ENCODE measurements at regions not wholly inside any gene's neighbourhood (a gene's known extent, or its start where the extent isn't known, plus 50 kb on each side); places are given as distances from the start of the nearest gene placed in this dataset.

DNA sequence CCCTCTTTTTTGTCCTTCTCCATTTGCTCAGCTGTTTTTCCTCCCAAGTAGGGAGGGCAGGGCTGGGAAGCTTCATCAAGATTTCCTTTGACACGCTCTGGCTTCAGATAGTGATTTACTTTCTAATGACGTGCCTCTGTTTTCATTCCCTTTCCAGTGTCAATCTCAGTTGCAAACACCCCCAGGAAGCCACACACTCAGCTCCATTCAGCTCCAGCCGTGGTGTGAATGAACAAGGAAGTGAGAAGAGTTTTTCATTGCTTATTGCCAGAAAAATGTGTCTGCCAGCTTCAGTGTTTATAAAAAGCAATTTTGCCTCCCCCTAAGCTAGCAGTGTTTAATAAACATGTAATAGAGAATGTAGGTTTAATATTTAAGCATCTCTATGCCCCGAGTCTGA lies 108.7 kb upstream of the DPP6 start:
- TF ChIP-seq, protein P1, sequence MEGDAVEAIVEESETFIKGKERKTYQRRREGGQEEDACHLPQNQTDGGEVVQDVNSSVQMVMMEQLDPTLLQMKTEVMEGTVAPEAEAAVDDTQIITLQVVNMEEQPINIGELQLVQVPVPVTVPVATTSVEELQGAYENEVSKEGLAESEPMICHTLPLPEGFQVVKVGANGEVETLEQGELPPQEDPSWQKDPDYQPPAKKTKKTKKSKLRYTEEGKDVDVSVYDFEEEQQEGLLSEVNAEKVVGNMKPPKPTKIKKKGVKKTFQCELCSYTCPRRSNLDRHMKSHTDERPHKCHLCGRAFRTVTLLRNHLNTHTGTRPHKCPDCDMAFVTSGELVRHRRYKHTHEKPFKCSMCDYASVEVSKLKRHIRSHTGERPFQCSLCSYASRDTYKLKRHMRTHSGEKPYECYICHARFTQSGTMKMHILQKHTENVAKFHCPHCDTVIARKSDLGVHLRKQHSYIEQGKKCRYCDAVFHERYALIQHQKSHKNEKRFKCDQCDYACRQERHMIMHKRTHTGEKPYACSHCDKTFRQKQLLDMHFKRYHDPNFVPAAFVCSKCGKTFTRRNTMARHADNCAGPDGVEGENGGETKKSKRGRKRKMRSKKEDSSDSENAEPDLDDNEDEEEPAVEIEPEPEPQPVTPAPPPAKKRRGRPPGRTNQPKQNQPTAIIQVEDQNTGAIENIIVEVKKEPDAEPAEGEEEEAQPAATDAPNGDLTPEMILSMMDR (IDR thresholded peaks at IDR 0.05), result no peak
- no peak for TF ChIP-seq POLR2A (IDR thresholded peaks at IDR 0.05)

All from thyroid gland (tissue), 4 donors.